Breast epithelium (tissue), 3 donors: ENCODE measurements at regions not wholly inside any gene's neighbourhood (a gene's known extent, or its start where the extent isn't known, plus 50 kb on each side); places are given as distances from the start of the nearest gene placed in this dataset.

Experiments used
- CTCF ChIP-seq, 3 donors: fragments of 450-650 bp; IDR thresholded peaks; one replicate each; pipeline ENCODE4 v1.5.1; 2016 to 2017; ENCODE audit warnings: antibody characterized with exemption in 3 of 3, mild to moderate bottlenecking in 3 of 3, moderate library complexity in 3 of 3
- POLR2A ChIP-seq: fragments of 450-650 bp; IDR thresholded peaks from one replicate; pipeline ENCODE4 v1.6.1; 2016; ENCODE audit warnings: antibody characterized with exemption, mild to moderate bottlenecking, moderate library complexity
- POLR2AphosphoS5 ChIP-seq, 3 donors: sonication (generic); formaldehyde crosslinking; IDR thresholded peaks; one replicate each; pipeline ENCODE4 v1.6.1; 2017; ENCODE audit warnings: antibody characterized with exemption in 3 of 3

GRCh38 chr13:73230716-73231115 lies 171.9 kb downstream of the KLF5 start:
- no peak for TF ChIP-seq CTCF (IDR thresholded peaks at IDR 0.05)
- no peak for TF ChIP-seq POLR2A
- no peak for TF ChIP-seq POLR2AphosphoS5 (IDR thresholded peaks at IDR 0.05)
